Gastrocnemius medialis (tissue), 4 donors: ENCODE measurements at regions not wholly inside any gene's neighbourhood (a gene's known extent, or its start where the extent isn't known, plus 50 kb on each side); places are given as distances from the start of the nearest gene placed in this dataset.

Experiments used
- POLR2A ChIP-seq, 2 donors: fragments of 450-650 bp; IDR thresholded peaks; one replicate each; pipeline ENCODE4 v1.6.1; 2017; ENCODE audit warnings: antibody characterized with exemption in 2 of 2, mild to moderate bottlenecking in 2 of 2, moderate library complexity in 2 of 2
- TF ChIP-seq, protein P1 (sequence below), 5 experiments: fragments of 450-650 bp in 3 of 5; fragments of 200-600 bp in 2 of 5; sonication (generic) in 2 of 5; IDR thresholded peaks in 4 of 5; conservative IDR thresholded peaks in 1 of 5; 1 replicate in 4 of 5; 2 replicates in 1 of 5; pipeline ENCODE4 v1.5.1; 2016 to 2019; ENCODE audit warnings: antibody characterized with exemption in 5 of 5, mild to moderate bottlenecking in 3 of 5, moderate library complexity in 3 of 5

DNA sequence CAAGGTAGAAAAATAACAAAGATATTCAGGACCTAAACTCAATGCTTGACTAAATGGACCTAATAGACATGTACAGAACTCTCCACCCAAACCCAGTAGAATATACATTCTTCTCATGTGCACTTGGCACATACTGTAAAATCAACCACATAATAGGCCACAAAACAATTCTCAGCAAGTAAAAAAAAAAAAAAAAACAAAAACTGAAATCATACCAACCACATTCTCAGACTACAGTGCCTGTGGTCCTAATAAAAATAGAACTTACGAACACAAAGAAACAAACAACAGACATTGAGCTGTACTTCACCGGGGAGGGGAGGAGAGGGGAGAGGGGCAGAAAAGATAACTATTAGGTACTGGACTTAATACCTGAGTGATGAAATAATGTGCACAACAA is 114.1 kb upstream of the CD180 start:
- TF ChIP-seq POLR2A (IDR thresholded peaks at IDR 0.05), result no peak
- TF ChIP-seq, protein P1, sequence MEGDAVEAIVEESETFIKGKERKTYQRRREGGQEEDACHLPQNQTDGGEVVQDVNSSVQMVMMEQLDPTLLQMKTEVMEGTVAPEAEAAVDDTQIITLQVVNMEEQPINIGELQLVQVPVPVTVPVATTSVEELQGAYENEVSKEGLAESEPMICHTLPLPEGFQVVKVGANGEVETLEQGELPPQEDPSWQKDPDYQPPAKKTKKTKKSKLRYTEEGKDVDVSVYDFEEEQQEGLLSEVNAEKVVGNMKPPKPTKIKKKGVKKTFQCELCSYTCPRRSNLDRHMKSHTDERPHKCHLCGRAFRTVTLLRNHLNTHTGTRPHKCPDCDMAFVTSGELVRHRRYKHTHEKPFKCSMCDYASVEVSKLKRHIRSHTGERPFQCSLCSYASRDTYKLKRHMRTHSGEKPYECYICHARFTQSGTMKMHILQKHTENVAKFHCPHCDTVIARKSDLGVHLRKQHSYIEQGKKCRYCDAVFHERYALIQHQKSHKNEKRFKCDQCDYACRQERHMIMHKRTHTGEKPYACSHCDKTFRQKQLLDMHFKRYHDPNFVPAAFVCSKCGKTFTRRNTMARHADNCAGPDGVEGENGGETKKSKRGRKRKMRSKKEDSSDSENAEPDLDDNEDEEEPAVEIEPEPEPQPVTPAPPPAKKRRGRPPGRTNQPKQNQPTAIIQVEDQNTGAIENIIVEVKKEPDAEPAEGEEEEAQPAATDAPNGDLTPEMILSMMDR (IDR thresholded peaks at IDR 0.05 in 4 of 5, conservative IDR thresholded peaks at IDR 0.05 in 1 of 5), result no peak
